HG03442 (cell line): ENCODE measurements at regions not wholly inside any gene's neighbourhood (a gene's known extent, or its start where the extent isn't known, plus 50 kb on each side); places are given as distances from the start of the nearest gene placed in this dataset.
"Not testable (repeated sequence)": the region's sequence is repeated elsewhere in the genome, so short reads cannot be mapped to it uniquely, and the experiment has no call there.

ENCODE experiments used
- ATAC-seq: cut with Tn5 transposase; IDR thresholded peaks from one replicate; pipeline ENCODE4 v1.9.1; 2021; ENCODE audit warnings: mild to moderate bottlenecking, moderate library complexity; ENCODE audit not compliant: unreplicated experiment

DNA sequence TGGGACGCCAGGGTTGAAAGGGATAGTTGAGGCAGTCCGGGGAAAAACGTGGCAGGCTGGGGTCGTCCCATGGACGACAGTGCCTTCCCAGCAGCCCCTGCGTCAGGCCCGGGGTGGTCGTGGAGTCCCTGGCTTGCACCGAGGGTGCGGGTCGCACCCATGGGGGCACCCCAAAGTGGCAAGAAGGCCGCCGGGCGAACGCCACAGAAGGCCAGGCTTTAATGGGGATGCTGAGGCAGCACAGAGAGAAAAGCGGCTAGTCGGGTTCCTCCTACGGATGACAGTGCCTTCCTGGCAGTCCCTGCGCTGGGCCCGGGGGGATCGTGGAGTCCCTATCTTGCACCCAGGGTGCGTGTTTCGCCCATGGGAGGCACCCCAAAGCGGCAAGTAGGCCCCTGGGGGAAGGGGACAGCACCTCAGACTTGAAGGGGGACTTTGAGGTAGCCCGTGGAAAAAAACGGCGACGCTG is 158.6 kb upstream of the ALG10B start:
- no peak for ATAC-seq

DNA sequence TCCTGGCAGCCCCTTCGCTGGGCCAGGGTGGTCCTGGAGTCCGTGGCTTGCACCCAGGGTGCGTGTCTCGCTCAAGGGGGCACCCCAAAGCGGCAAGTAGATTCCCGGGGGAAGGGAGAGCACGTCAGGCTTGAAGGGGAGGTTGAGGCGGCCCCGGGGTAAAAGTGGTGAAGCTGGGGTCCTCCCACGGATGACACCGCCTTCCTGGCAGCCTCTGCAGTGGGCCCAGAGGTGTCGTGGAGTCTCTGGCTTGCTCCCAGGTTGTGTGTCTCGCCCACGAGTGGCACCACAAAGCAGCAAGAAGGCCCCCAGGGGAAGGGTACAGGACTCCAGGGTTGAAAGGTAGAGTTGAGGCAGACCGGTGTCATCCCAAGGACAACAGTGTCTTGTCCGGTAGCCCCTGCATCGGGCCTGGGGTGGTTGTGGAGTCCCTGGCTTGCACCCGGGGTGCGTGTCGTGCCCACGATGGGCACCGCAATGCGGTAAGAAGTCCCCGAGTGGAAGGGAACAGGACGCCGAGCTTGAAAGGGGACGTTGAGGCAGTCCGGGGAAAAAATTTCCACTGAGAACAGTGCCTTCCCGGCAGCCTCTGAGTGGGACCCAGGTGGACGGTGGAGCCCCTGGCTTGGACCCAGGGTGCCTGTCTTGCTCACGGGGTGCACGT is 158.0 kb upstream of the ALG10B start:
- ATAC-seq, result no peak

DNA sequence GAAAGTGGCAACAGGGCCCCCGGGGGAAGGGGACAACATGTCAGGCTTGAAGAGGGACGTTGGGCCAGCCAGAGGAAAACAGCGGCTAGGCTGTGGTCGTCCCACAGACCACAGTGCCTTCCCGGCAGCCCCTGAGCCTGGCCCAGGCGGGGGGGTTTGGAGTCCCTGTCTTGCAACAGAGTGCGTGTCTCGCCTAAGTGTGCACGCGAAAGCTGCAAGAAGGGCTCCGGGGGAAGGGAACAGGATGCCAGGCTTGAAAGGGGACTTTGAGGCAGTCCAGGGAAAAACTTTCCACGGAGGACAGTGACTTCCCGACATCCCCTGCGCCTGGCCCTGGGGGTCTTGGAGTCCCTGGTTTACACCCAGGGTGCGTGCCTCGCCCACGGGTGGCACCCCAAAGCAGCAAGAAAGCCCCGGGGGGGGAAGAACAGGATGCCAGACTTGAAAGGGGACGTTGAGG is 157.5 kb upstream of the ALG10B start:
- no peak for ATAC-seq

DNA sequence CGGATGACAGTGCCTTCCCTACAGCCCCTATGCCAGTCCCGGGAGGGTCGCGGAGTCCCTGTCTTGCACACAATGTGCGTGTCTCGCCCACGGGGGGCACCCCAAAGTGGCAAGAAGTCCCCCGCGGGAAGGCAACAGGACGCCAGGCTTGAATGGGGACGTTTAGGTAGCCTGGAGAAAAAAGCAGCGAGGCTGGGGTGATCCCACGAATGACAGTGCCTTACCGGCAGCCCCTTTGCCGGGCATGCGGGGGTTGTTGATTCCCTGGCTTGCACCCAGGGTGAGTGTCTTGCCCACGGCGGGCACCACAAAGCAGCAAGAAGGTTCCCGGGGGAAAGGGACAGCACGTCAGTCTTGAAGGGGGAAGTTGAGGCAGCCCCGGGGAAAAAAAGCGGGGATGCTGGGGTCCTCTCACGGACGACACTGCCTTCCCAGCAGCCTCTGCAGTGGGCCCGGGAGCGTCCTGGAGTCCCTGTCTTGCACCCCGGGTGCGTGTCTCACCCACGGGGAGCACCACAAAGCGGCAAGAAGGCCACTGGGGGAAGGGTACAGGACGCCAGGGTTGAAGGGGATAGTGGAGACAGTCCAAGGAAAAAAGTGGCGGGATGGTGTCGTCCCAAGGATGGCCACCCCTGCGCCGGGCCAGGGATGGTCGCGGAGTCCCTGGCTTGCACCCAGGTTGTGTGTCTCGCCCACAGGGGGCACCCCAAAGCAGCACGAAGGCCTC is 156.8 kb upstream of the ALG10B start:
- ATAC-seq, result no peak

DNA sequence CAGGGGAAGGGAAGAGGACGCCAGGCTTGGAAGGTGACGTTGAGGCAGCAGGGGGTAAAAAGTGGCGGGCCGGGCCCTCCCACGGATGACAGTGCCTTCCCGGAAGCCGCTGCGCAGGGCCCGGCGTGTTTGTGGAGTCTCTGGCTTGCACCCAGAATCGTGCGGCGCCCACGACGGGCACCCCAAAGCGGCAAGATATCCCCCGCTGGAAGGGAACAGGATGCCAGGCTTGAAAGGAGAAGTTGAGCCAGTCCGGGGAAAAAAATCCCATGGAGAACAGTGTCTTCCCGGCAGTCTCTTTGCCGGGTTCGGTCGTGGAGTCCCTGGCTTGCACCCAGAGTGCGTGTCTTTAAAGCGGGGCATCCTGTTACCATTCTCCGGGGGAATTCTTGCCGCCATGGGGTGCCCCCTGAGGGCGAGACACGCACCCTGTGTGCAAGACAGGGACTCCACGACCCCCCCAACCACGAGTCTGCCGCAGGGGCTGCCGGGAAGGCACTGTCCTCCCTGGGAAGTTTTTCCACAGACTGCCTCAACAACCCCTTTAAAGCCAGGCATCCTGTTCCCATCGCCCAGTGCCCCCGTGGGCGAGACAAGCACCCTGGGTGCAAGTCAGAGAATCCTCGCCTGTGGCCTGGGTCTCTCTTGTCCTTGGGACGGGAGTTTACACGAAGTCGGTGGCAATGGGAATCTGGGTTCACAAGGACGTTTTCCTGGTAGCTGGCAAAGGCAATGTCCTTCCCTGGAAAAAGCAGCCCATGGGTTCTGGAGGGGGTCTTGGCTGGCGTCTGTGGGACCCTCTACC is 156.1 kb upstream of the ALG10B start:
- ATAC-seq, result no peak

DNA sequence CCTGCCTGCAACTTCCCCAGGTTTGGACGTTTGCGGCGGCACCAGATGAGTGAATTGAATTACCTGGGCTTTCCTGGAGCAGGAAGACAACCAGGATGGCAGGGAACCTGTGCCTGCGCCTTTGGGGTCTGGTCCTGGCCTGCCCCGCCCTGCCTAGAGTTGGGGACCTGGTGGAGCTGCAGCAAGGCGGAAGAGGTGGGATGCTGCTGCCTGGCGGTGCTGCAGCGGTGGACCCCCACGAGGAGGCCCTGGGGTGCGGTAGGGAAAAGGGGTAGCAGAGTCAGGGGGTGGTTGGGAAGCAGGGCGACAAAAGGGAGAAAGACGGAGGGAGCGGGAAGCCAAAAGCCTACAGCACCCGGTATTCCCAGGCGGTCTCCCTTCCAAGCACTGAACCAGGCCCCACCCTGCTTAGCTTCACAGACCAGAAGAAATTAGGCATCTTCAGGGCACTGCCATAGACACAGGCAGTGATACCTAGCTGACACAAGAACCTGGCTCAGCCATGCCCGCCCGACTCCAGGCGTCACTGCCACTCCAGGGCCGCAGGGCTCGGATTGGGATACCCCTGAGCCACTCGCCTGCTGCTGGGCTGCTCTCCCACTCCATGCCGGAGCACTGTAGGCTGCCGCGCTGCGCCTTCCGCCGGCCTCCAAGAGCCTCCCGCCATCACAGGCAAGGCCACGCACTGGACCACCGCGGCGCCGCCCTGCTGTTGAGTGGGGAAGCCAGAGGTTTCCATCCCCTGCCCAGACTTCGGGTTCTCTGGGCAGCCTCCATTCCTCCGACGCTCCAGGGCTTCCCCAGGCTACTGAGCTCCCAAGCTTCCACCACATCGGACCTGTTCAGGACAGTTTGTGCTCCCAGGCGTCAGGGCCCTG is 155.2 kb upstream of the ALG10B start:
- ATAC-seq, result no peak

DNA sequence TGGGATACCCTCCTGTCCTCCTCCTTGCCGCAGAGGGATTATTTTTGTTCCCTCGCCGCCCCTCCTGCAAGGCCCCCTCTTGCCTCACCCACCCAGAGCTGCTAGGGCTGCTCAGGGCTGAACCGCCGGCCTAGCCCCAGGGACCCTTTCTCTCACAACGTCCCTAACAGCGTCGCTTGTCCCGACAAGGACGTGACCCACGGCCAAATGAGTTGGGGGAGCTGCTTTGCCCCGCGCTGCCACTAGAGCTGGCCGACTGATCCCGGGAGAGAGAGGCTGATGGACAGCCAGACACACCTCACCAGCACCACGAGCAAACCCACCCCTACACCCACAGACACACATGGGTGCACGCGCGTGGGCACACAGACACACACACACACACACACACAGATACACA is 154.6 kb upstream of the ALG10B start:
- ATAC-seq, result no peak

DNA sequence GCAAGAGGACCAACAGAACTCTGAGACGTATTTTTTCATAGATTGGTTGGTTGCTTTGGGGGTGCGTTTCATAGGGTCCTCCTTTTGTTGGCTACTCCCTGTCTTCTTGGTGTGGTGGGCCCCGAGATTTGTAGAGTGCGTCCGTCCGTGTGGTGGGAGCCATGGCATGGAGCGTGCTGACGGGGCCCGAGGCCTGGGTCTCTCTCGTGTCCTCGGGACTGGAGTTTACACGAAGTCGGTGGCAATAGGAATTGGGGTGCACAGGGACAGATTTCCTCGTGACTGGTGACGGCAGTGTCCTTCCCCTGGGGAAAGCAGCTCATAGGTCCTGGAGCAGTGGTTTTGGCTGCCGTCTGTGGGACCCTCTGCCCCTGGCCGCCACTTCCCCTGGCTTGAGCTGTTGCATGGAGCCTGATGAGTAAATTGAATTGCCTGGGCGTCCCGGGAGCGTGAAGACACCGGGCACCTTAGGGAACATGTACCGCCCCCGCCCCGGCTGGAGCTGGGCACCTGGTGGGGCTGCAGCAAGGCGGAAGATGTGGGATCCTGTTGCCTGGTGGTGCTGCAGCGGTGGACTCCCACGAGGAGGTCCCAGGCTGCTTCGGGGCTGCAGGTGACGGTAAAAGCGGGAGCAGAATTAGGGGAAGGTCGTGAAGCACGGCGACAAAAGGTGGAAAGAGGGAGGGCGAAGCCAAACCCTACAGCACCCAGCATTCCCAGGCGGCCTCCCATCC is 153.7 kb upstream of the ALG10B start:
- no peak for ATAC-seq

DNA sequence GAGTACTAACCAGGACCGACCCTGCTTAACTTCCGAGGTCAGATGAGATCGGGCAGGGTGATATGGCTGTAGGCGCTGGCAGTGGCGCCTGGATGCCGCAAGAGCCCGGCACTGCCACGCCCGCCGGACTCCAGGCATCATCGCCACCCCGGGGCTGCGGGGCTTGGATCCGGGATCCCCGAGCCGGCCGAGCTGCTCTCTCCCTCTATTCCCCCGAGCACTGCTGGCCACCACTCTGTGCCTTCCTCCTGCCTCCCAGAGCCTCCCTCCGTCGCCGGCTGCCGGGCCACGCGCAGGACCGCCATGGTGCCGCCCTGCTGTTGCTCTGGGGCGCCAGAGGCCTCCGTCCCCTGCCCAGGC is 153.2 kb upstream of the ALG10B start:
- ATAC-seq, result no peak

DNA sequence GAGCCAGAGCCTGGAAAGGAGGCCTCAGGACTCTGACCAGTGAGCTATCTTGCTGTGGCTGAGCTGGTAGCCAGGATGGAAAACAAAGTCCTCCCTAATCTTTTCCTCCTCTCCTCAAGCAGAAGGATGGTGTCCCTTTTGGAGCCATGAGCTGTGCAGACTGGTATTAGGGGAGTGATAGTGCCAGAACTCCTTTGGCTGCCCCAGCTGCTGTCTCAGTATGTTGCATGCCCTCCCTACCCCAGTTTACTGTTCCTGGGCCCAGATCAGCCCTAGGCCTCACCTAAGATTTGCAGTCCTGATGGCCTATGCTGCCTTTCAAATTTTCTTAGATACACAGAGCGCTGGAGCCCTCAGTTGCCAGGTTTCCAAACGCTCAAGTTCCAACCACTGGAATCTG is 150.3 kb upstream of the ALG10B start:
- ATAC-seq, result no peak

DNA sequence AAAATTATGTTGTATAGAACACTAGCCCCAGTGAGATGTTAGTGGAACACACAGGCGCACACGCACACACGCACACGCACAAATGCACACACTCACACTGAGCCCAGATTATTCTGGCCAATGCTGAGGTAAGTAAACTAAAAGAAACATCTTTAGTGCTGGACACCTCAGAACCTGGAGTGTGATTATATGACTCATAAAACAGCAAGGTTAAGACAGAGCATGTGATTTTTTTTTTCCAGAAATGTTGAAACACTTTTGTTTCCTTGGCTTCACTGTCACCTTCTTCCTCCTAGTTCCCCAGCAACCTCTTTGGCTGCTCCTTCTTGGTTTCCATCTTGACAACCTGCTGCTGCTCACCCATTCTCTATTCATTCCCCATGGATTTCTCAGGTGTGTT is 141.0 kb upstream of the ALG10B start:
- no peak for ATAC-seq

DNA sequence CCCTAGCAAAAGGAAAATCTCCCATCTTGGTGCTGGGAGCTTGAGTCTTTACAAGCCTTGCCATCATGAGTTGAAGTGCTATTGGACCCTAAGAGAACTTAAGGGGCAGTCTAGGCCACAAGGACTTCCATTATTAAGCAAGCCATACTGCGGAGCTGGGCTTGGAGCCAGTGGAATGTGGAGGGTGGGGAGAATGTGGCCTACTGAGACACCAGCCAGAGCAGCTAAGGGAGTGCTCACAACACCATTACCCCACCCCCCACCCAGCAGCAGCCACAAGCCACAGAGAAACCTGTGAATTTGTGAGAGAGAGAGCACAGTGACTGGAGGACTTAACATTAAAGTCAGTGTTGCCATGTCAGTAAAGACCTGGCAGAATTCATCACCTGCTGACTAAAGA is 133.0 kb upstream of the ALG10B start:
- not testable (repeated sequence) for ATAC-seq

DNA sequence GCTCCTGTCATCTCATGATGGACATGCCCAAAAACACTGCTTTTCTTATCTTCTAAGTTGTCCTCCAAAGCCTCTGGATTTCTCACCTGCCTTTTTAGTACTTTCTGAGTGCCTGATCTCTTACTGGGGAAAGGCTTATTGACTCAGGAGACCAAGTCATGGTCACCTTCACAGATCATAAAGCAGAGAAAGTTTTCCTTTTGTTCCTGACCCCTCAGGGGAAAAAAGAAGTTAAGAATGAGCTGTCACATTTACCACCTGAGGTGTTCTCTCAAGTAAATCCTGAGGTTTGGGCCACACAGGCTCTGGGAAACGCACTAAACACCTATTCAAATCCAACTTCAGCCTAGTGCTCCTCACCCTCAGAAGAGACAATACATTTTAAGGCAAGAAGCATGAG is 119.3 kb upstream of the ALG10B start:
- not testable (repeated sequence) for ATAC-seq

DNA sequence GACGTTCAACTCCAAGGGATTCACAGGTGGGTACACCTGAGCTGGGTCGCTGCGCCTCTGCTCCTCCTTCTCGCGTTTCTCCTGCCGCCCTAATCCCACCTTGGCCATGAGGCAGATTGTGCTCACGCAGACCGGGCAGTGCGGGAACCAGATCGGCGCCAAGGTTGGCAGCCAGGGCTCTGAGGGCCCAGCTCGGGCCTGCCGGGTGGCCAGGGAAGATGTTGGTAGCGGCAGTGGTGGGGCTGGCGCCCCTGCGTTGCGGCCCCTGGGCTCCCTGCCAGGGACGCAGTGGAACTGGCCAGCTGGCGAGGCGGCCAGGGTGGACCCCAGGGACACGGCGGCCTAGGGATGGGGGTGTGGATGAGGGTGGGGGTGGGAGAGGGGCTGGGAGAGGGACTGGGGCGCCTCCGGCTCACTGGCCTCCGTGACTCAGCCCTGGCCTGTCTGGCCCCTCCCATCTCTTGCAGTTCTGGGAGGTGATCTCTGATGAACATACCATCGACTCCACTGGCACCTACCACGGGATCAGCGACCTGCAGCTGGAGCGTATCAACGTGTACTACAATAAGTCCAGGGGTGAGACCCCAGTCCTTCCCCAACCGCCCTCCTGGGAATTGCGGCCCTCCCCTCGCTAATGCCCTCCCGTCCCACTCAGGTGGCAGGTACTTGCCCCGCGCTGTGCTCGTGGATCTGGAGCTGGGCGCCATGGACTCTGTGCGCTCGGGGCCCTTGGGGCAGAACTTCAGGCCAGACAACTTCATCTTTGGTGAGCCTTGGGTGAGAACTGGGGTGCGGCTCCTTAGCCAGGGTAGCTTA is 114.9 kb upstream of the ALG10B start:
- ATAC-seq, result no peak

DNA sequence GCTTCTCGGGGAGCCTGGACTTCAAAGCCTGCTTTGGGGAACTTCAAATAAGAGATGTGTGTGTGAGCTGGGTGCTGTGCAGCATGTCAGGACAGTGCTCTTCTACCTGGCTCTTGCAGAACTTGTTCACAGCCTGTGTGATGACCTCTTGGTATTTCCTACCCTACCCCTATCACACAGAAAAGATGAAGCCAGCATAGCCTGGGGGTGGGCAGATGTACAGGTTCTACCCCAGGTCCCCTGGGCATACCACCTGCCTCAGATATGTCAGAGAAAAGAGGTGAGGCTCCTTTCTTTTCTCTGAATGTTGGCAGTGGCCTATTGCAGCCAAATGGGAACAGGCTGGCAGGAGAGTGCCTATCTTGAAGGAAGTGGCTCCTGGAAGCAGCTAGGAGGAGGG is 111.7 kb upstream of the ALG10B start:
- ATAC-seq, result no peak

DNA sequence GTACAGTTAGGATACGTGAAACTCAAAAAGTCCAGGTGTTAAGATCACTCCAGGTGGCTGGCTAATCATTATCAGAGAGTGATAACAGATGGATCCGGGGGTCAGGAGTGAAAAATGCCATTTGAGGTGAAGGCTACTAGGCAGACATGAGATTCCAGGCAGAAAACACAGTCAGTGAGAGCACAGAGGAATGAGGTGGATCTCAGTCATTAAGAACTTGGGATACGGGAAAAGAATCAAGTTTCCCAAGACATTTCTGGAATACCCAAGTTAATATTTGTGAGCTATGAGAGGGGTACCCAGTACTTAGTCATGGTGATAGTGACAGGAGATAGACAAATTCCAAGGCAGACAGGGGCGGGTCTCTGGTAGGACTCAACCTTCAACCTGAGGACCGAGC is 94.6 kb upstream of the ALG10B start:
- ATAC-seq, result no peak

DNA sequence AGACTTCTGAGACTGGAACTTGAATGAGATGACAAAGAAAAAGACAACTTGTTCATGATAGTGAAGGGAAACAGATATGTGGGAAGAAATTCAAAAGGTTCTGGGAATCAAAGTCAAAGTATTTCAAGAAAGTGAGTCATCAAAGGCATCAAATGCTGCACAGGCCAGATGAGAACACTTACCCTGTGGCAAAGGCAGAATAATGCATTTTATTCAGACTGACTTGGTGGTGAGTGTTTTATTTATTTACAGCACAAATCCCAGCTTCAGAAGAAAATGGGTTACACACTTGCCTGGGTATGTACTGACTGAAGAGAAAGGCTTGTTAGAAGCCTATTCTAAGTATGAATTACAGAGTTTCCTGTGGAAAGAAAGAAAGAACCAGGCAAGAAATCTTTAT is 78.2 kb upstream of the ALG10B start:
- not testable (repeated sequence) for ATAC-seq

DNA sequence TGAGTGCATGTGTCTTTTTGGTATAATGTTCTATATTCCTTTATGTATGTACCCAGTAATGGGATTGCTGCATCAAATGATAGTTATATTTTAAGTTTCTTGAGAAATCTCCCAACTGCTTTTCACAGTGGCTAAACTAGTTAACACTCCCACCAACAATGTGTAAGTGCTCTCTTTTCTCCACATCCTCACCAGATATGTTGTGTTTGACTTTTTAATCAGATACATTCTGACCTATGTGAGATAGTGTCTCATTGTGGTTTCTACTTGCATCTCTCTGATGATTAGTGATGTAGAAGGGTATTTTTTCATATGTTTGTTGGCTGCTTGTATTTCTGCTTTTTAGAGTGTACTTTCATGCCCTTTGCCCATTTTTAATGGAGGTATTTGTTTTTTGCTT is 62.8 kb upstream of the ALG10B start:
- no peak for ATAC-seq

DNA sequence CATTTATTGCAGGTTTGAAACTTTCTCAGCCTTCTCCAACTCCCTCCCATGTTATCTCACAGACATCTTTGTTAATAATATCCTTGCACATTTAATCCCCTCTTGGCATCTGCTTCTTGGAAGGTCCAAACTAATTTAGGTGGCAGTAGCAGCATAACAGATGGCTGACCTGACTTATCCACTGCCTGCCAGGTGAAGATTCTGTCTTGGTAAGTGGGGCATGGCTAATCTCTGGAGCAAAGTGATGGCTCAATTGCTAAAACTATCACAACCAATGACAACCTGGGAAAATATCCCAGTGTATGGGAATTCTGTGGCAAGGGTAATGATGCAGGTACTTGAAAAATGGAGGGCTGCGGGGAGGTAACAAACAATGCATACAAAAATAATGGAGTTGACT is 58.2 kb upstream of the ALG10B start:
- ATAC-seq, result no peak
